Tibial nerve (tissue), 4 donors: ENCODE measurements at regions not wholly inside any gene's neighbourhood (a gene's known extent, or its start where the extent isn't known, plus 50 kb on each side); places are given as distances from the start of the nearest gene placed in this dataset.

Experiments
- DNase-seq, 2 donors: peaks; one replicate each; pipeline ENCODE4 v3.0.0-alpha.2; 2019; ENCODE audit warnings: low spot score in 2 of 2
- H3K27ac ChIP-seq, 4 donors: fragments of 200-600 bp; sonication (generic) in 3 of 4; one replicate each; pipeline ENCODE4 v1.5.1; 2017 to 2019; ENCODE audit warnings: mild to moderate bottlenecking in 1 of 4
- H3K27me3 ChIP-seq, 2 donors: fragments of 200-600 bp; sonication (generic) in 1 of 2; one replicate each; pipeline versions ENCODE4 v1.5.1 to v1.6.0; 2017 to 2019
- H3K36me3 ChIP-seq, 3 donors: fragments of 200-600 bp; sonication (generic); one replicate each; pipeline ENCODE4 v1.5.1; 2018 to 2019
- H3K4me1 ChIP-seq, 4 donors: fragments of 200-600 bp; sonication (generic) in 3 of 4; one replicate each; pipeline ENCODE4 v1.5.1; 2017 to 2019
- H3K4me3 ChIP-seq, 4 donors: fragments of 200-600 bp; sonication (generic) in 3 of 4; one replicate each; pipeline ENCODE4 v1.5.1; 2017 to 2019; ENCODE audit warnings: mild to moderate bottlenecking in 1 of 4, moderate library complexity in 1 of 4
- H3K9me3 ChIP-seq, 4 donors: fragments of 200-600 bp; sonication (generic) in 3 of 4; one replicate each; pipeline ENCODE4 v1.5.1; 2017 to 2019
- EP300 ChIP-seq, 2 donors: sonication (generic); formaldehyde crosslinking; IDR thresholded peaks; one replicate each; pipeline ENCODE4 v1.6.1; 2017; ENCODE audit warnings: antibody characterized with exemption in 2 of 2, mild to moderate bottlenecking in 1 of 2
- POLR2A ChIP-seq, 2 donors: fragments of 450-650 bp; IDR thresholded peaks; one replicate each; pipeline ENCODE4 v1.6.1; 2017; ENCODE audit warnings: antibody characterized with exemption in 2 of 2, mild to moderate bottlenecking in 2 of 2, moderate library complexity in 2 of 2
- WGBS, 2 donors: methylation state at CpG; one replicate each; pipeline ENCODE4 v1.1.5; 2018; 5-methylcytosine and 5-hydroxymethylcytosine counted together
- TF ChIP-seq, protein P1 (sequence below), 5 experiments: fragments of 200-600 bp in 3 of 5; fragments of 450-650 bp in 2 of 5; sonication (generic) in 3 of 5; IDR thresholded peaks; one replicate each; pipeline ENCODE4 v1.5.1; 2016 to 2019; ENCODE audit warnings: antibody characterized with exemption in 5 of 5, mild to moderate bottlenecking in 3 of 5, moderate library complexity in 2 of 5

DNA sequence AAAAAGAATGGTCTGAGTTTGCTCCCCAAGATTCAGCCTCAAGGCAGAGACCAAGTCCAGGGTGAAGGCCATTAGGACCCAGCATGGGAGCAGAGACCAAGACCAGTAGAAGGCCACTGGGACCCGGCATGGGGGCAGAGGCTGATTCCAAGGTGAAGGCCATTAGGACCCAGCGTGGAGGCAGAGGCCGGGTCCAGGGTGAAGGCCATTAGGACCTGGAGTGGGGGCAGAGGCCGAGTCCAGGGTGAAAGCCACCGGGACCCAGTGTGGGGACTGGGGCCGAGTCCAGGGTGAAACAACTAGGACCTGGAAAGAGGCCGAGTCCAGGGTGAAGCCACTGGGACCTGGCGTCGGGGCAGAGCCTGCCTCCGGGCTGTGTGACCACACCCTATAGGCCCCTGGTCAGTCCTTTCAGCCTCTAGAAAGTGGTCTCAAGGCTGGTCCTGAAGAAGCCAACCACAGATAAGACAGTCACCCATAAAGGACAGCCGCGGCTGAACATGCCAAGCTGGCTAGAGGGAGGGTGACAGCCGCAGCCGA, 113.8 kb upstream of the SALL3 start:
- TF ChIP-seq POLR2A (IDR thresholded peaks at IDR 0.05) (no peak), EP300 (IDR thresholded peaks at IDR 0.05) (no peak)
- TF ChIP-seq, protein P1, sequence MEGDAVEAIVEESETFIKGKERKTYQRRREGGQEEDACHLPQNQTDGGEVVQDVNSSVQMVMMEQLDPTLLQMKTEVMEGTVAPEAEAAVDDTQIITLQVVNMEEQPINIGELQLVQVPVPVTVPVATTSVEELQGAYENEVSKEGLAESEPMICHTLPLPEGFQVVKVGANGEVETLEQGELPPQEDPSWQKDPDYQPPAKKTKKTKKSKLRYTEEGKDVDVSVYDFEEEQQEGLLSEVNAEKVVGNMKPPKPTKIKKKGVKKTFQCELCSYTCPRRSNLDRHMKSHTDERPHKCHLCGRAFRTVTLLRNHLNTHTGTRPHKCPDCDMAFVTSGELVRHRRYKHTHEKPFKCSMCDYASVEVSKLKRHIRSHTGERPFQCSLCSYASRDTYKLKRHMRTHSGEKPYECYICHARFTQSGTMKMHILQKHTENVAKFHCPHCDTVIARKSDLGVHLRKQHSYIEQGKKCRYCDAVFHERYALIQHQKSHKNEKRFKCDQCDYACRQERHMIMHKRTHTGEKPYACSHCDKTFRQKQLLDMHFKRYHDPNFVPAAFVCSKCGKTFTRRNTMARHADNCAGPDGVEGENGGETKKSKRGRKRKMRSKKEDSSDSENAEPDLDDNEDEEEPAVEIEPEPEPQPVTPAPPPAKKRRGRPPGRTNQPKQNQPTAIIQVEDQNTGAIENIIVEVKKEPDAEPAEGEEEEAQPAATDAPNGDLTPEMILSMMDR (IDR thresholded peaks at IDR 0.05): no peak
- 88 to 91% methylated on average over 13 to 14 of the region's 14 CpGs for WGBS, 2 donors
- H3K4me3 ChIP-seq: no peak overlapping the region
- no peak for DNase-seq
- H3K27ac ChIP-seq: no peak overlapping the region
- H3K36me3 ChIP-seq: no peaks in the 10 kb centered on the region
- H3K9me3 ChIP-seq: no peaks in the 10 kb centered on the region
- no peaks in the 10 kb centered on the region for H3K27me3 ChIP-seq
- peaks cover 0 to 14% (median 0%) of the 10 kb centered on the region in 4 donors for H3K4me1 ChIP-seq

DNA sequence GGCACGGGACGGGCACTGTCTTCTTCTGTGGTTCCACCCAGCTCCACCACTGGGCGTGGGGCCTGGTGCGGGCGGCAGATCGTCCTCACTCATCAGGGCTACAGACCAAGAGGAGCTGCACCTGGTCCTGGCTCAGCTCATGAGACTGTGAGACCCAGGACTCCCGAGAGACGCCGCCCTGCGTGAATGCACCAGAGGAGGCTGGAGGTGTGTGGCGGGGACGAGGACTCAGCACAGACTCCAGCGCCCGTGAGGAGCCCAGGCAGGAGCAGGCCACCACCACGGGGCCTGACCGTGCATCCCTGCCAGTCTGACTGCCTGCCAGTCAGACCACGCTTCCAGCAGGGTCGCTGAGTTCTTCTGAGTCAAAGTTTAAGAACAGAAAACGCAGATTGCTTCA, 112.5 kb upstream of the SALL3 start:
- WGBS, 2 donors: 92 to 95% methylated on average over 15 to 19 of the region's 19 CpGs
- H3K27me3 ChIP-seq: no peaks in the 10 kb centered on the region
- peaks cover 0 to 23% (median 0%) of the 10 kb centered on the region in 4 donors for H3K4me1 ChIP-seq
- H3K4me3 ChIP-seq: no peak overlapping the region
- no peak overlapping the region for H3K27ac ChIP-seq
- H3K9me3 ChIP-seq: no peaks in the 10 kb centered on the region
- H3K36me3 ChIP-seq: no peaks in the 10 kb centered on the region
- DNase-seq: no peak
- TF ChIP-seq, protein P1 (IDR thresholded peaks at IDR 0.05): no peak
- TF ChIP-seq EP300 (IDR thresholded peaks at IDR 0.05): no peak
- TF ChIP-seq POLR2A (IDR thresholded peaks at IDR 0.05): no peak

DNA sequence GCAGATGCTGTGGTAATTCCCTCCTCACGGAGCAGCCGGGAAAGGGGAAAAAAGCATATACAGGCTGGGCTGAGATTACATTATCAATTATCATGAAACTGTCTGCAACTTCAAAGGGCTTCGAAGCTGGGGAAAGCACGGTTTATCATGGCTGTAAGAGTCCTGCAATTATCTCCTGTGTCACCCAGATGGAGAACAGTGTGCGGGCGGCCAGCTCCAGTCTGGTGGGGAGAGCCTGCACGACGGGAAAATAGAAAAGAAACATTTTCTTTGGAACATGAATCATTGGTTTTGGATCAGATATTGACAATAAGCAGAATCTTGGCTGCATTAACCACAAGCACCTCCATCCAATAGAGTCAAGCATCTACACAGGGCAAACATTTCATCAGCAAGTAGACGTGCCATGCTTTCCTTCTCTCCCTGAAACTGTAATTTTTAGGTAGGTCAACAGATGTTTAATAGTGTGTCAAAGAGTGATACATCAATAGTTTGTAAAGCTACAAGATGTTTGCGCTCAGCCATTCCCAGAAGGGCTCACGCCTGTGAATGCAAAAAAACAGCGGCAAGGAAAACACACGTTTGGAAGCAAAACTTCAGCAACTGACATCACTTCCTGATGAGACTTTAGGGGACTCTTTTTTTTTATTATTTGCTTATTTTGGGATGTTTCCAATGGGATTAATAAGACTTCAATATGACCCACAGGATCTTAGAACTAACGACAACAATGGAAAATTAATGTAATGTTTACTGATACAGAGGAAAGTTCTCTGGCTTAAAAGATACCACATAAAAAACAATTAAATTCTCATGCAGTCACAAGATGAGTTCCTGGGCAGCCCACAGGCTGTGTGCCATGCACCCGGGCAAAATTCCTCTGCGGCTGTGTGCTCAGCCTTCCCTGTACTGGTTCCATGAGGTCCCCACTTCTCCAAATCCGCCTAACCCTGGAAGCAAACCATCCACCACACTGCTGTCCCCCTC, 111.0 kb upstream of the SALL3 start:
- DNase-seq: no peak
- H3K27ac ChIP-seq: no peak overlapping the region
- no peaks in the 10 kb centered on the region for H3K27me3 ChIP-seq
- H3K9me3 ChIP-seq: no peaks in the 10 kb centered on the region
- WGBS, 2 donors: 53% methylated on average over 17 of the region's 17 CpGs
- H3K4me1 ChIP-seq: peaks cover 0 to 23% (median 0%) of the 10 kb centered on the region in 4 donors
- H3K4me3 ChIP-seq: no peak overlapping the region
- H3K36me3 ChIP-seq: no peaks in the 10 kb centered on the region
- TF ChIP-seq, protein P1 (IDR thresholded peaks at IDR 0.05): no peak
- TF ChIP-seq POLR2A (IDR thresholded peaks at IDR 0.05) (no peak), EP300 (IDR thresholded peaks at IDR 0.05) (no peak)

DNA sequence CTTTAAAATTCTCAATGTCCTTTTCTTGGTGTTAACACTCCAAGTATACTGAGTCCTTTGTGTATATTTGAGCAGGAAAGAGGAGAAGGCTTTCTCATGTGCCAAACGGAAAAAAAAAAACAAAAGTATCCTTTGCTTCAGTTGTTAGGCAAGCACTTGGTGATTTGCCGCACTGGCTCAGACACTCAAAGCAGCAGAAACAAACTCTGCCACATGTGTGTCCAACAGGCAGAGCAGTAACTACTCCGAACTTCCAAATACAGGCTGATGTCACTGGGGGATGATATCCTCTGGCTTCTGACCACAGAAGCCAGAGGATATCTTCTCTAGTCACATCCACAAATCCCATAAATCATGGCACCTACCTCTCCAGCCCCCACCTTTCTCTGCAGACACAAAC, 108.0 kb upstream of the SALL3 start:
- TF ChIP-seq POLR2A (IDR thresholded peaks at IDR 0.05) (no peak), EP300 (IDR thresholded peaks at IDR 0.05) (no peak)
- TF ChIP-seq, protein P1 (IDR thresholded peaks at IDR 0.05): no peak
- Histone ChIP-seq H3K4me3 (no peak overlapping the region), H3K27ac (no peak overlapping the region), H3K27me3 (peaks cover 0 to 4% of the 10 kb centered on the region in 2 donors), H3K4me1 (peaks cover 0 to 23% (median 0%) of the 10 kb centered on the region in 4 donors), H3K36me3 (no peaks in the 10 kb centered on the region), H3K9me3 (no peaks in the 10 kb centered on the region)
- DNase-seq: peak in 1 of 2 donors; percentile 26
- 29 to 34% methylated on average over 3 of the region's 3 CpGs for WGBS, 2 donors
